HG02798 (cell line): ENCODE measurements at regions not wholly inside any gene's neighbourhood (a gene's known extent, or its start where the extent isn't known, plus 50 kb on each side); places are given as distances from the start of the nearest gene placed in this dataset.

Experiments used
- ATAC-seq: cut with Tn5 transposase; IDR thresholded peaks from one replicate; pipeline ENCODE4 v1.9.1; 2021; ENCODE audit warnings: mild to moderate bottlenecking; ENCODE audit not compliant: unreplicated experiment, poor library complexity

DNA sequence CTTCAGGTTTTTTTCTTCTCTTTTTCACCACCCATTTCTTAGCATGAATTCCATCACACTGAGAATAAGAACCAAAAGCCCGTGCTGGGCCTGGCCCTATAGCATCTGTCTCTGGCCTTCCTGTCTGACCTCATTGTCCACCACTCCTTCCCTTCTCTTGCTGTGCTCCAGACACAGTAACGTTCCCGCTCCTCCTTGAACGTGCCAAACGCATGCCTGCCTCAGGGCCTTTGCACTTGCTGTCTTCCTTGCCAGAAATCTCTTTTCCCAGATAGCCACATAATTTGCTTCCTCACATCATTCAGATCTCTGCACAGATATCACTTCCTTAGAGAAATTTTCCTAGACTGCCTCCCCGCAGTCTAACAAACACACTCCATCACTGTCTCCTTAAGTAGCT, 119.6 kb upstream of the CPSF6 start:
- ATAC-seq, result no peak

DNA sequence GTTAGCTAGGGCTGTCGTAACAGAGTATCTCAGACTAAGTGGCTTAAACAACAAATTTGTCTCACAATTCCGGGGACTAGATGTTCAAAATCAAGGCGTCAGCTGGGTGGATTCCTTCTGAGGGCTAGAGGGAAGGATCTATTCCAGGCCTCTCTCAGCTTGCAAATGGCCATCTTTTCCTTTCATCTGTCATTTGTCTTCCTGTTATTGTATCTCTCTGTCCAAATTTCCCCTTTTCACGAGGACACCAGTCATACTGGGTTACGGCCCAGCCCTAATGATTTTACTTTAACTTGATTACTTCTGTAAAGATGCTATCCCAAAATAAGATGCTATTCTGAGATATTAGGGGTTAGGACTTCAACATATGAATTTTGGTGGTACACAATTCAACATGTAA, 119.0 kb upstream of the CPSF6 start:
- no peak for ATAC-seq

DNA sequence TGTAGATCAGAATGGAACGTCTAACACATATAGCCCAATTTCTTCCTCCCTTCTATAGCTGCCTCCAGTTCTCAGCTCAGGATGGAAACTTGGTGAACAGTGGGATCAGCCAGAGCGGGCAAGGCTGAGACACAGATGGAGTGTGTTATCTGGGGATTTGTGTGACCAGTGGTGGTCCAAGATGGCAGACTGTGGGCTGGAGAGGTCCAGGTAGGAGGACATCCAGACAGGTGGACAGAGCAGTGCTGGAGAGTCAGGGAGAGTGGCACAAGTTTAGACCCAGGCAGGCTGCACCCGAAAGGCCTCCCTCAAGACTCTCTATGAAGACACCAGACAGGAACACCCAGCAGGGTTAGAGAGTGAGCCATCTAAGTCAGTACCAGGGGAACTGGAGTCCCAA, 116.1 kb upstream of the CPSF6 start:
- no peak for ATAC-seq

DNA sequence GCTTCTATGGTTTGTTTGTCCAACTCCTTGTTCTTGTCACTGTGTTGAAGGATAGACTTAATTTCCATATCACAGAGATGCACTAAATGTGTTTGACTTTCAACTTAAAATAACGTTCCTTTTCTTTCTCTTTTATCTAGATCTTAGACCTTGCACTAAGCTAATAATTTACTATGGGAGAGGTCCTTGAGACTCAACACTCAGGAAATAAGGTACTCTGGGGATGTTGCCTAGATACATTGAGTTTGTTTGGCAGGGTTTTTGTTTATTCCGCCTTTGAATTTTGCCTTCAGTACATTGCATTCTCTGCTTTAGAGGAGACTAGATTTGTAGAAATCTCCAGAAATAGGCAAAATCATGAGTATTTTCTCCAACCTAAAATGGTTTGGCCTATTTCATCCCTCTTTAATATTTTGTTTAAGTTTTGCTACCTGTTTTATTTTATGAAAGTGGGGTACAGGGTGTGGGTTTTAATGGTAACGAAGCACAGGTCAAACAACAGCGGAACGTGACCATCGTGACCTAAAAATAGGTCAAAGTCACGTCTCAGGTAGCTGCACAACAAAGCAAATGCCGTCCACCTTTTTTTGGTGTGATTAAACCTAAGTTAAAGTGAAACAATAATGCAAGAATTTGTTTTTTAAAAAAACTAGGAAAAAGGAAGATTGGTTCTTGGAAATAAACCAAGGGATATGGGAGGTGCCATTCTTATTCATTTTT, 115.3 kb upstream of the CPSF6 start:
- ATAC-seq, result no peak

DNA sequence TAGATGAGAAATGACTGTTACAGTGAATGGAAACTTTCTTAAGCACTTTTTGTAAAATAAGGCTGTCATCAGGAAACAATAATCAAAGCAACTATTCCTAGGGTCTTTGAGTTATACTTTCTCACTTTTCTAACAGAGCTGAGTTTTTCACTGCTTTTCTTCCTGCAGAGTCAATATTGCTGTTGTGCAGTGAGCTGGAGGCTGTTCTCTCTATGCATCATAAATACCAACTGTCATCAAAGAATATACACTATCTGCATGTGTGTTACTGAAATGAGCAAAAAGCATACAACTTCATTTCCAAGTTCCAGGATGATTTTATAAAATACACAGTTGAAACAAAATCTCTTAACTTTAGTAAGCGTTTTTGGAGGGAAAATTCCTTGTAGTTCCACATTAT, 110.4 kb upstream of the CPSF6 start:
- no peak for ATAC-seq

DNA sequence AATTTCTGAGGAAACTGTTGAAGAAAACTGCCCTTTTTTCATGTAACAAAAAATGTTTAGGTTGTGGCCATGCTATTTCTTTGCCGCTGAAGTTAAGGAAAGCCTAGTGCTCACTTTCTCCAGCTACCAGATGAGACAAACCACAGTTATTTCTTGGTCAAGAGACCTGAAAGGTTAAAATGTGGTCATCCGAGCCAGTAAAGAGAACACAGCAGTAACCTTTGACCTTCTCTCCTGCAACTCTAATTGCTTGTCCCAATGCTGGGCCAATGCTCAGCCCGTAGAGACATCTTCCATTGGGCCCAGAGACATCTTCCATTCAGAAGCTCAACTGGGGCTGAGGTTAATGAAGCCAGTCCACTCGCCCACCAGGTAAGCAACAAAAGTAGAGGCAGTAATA, 109.8 kb upstream of the CPSF6 start:
- ATAC-seq, result no peak

DNA sequence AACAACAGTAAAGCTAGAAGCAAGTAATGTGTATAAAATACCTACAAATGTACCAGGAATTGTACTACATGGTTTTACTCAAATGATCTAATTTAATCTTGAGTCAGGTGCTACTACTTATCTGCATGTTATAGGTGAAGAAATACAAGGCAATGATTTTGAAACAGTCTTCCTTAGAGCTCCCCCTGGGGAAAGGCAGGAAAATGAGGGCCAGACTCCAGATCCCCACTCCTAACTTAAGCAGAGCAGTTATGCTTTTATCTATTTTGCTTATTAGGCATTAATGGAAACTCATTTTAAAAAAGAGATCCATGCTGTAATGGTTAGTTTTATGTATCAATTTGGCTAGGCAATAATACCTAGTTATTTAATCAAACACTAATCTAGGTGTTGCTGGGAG, 109.3 kb upstream of the CPSF6 start:
- ATAC-seq, result no peak

DNA sequence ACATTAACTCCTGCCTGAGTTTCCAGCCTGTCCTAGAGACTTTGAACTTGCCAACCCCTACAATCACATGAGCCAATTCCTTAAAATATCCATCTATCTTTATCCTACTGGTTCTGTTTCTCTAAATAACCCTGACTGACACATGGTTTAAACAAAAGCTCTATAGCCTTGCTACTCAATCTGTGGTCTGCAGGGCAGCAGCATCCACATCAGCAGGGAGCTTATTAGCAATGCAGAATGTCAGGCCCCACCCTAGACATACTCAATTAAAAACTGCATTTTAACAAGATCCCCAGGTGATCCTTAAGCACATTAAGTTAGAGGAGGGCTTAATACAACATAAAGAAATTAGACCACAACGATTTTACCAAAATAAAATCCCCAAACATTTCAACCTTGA, 108.3 kb upstream of the CPSF6 start:
- ATAC-seq, result no peak

DNA sequence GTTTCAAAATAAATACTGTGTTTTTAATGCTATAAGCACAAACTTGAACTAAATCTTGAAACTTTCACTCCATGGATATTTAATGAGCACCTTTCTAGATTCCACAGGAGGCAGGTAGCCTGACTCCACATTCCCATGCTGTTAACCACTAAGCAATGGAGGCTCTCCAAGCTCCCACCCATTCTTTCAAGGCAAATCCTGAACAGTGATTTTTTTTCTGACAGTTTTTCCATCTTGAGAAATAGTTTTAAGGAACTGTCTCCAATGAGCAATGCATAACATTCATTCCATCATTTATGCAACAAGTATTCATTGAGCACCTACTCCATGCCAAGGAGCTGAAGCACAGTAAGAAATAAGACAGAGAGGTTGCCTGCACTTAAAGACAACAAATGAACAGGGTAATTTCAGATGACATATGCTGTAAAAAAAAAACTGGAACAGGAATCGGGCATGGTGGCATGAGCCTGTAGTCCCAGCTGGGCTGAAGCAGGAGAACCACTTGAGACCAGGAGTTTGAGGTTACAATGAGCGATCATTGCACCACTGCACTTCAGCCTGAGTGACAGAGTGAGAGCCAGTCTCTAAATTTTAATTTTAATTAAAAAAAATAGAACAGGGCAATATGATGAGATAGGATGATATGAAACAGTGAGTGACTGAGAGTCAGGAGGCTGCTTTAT, 102.3 kb upstream of the CPSF6 start:
- ATAC-seq, result no peak

DNA sequence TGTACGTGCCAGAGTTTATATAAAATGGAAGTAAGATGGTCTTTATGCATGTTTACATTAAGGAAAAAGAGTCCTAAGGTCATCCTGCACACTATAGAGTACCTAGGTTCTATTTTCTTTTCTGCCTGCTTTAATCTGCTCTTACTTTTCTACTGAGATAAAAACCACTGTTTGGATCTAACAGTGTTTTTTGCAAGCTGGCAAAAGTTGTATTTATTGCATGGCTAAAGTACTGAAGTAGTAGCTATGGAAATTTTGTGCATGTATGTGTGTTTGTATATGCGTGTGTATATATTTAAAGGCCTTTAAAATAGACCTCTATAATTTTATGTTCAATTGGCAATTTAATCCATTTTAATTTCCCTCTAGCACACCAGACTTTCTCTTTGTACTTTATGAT, 98.3 kb upstream of the CPSF6 start:
- ATAC-seq, result no peak

DNA sequence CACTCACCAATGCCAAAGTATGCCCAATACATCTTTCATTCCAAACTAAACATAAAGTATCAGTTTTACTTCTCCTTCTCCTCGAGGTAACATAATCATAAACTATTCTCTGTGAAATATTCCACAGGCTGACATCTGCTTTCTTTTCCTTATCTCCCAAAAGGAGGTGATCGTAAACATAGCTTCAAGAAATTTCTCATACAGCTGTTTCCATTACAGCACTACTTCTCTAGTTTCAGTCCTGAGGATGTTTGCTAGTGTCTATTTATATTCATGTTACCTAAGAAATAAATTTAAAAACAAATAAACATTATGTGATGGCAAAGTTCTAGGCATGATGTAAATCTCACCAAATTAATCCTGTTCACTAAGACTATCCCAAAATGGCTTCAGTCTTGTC, 90.1 kb upstream of the CPSF6 start:
- ATAC-seq, result no peak

DNA sequence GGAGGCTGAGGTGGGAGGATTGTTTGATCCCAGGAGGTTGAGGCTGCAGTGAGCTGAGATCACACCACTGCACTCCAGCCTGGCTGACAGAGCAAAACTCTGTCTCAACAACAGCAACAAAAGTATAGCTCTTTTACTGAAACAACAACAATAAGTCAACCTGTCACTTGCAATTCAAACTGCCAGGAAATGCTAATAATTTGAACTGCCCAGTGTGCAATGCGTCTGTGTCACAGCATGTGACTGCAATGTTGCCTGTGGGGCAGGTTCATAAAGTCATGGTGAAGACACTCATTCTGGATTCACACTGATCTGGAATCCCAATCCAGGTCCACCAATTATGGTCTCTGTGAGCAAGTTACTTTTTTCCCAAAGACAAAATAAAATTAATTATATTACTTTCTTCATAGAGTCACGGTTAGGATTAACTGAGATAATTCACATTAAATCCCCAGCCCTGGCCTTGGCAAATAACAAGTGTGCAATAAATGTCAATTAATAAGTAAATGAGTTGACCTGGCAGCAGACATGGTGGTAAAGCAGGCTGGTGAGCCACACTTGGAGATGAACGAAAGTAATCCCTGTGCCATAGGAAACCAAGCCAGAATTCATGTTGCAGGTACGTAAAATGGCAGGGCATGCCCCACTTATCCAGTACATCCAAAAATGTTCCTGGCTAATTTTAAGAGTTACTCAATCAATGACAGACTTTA, 89.1 kb upstream of the CPSF6 start:
- no peak for ATAC-seq

DNA sequence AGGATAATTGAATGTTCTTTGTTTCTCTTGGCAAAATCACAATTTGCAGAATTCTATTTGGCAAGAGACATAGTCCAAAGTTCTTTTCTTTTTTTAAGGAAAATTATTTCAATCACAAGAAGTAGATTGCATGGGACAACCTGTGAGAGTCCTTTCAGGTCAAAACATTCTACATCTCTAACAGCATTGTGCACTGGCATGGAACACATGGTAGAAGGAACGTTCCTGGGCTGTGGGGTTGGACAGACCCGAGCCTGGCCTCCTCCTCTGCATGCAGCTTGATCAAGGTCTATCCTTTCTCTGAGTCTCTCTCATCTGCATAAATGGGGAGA, 88.6 kb upstream of the CPSF6 start:
- no peak for ATAC-seq

DNA sequence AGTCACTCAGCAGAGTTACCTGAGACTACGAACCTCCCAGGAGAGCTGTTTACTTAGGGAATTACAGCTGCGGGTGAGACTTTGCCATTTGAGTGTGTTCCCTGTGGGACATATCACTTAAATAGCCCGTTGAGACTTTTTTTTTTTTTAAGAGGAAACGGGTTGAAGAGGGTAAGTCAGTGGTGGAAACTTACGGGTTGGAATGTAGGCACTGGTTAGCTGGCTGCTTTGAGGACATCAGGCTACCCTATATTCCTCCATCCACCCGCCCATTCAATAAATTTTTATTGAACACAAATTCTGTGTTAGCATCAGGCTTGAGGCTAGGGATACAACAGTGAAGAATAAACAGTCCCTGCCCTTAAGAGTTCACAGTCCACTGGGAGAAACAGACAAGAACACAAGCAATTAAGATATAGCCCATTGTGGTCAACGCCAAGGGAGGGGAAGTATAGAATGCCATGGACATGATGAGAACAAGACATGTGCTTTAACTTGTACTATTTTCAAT, 88.1 kb upstream of the CPSF6 start:
- ATAC-seq, result no peak

DNA sequence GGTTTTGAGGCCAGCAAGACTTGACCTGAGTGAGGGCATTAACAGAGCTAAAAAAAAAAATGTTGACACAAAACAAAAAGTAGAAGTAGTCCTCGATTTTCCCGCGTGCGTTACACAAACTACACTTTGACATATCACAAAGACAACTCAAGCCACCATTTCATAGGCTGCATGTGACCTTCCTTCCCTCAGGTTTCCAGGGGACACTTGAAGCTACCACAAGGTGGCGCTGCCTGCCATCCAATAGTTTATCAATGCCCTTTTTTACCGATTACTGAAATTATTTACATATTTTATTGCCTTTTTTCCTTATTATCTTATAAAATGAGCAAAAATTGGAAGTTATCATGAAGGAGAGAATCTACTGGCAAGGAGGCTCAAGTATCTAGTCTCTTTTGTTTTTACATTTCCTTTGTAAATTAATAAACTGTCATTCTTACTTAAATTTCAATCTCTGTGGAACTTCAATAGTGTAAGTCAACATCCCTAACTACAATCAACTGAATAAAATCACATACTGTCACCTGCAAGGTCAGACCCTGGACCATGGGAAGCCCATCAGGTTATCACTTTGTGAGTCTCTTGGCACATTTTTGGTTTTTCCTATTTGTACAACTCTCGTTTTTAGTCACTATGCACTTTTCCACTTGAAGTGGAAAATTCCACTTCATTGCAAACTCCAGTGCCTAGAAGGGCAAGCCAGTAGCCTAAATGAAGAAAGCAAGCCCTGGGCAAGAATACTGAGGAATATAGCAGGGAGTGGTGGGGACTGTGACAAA, 84.6 kb upstream of the CPSF6 start:
- peak; percentile 44 for ATAC-seq

DNA sequence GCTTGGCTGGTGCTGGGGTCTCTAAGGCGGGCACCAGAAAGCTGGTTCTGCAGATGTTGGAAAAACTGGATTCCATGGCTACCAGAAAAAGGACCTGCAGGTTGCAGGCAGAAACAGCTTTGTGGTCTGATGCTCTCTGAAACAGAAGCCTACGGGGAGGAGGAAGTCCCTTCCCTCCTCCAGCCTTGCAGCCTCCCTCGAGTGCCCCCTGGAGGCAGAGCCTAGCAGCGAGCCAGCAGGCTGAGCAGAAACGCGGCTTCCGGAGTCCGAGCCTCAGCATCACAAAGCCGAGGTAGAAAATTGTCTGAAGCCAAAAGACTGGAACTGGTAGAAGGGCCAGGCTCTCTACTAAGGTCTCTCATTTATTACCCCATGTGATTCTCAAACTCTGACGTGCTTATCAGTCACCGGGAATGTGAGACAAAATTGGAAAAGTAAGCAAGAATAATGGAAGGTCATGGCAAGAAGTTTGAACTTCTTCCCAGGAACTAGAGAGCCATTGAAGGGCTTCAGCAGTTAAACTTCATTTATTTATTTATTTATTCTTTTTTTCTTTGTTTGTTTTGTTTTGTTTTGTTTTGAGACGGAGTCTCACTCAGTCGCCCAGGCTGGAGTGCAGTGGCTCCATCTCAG, 82.2 kb upstream of the CPSF6 start:
- peak; percentile 98 for ATAC-seq

DNA sequence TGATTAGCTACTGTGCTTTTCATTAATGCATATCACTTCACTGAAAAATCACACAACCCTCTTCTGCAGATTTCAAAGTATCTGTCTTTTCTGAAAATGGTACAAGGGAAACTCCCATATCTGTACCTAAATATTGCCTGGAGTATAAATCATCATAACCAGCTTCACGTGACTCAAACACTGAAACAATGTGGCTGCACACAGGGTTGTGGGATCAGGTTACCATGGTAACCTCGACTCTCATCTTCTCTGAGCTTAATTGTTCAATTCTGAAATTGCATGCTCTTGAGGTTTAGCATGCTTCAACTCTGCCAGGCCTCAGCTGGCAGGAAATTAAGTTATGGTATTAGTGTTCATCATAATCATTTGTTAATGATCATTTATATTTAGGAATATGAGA, 77.5 kb upstream of the CPSF6 start:
- peak; percentile 59 for ATAC-seq

DNA sequence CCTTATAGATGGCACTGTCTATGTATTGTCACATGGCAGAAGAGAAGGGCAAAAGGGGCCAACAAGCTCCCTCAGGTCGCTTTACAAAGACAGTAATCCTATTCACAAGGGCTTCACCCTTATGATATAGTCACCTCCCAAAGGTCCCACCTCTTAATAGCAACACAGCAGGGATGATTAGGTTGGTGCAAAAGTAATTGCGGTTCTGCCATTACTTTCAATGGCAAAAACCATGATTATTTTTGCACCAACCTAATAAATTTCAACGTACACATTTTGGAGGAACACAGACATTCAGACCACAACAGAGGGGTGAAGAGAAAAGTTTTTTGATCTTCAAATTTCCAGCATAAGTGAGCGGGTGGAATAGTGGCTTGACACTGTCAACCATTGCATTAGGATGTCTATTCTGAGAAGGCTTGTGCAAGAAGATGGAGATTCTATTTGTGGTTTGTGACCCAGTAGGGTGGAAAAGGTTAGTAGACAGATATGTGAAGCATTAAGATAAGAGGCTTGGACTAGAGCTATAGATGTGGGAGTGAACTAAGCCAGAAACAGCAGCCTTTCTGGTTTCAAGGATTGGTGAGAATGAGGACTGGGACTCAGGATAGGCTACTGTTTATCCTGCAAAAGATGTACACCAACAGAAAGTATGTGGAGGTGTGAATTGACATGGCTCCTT, 75.5 kb upstream of the CPSF6 start:
- ATAC-seq, result no peak

DNA sequence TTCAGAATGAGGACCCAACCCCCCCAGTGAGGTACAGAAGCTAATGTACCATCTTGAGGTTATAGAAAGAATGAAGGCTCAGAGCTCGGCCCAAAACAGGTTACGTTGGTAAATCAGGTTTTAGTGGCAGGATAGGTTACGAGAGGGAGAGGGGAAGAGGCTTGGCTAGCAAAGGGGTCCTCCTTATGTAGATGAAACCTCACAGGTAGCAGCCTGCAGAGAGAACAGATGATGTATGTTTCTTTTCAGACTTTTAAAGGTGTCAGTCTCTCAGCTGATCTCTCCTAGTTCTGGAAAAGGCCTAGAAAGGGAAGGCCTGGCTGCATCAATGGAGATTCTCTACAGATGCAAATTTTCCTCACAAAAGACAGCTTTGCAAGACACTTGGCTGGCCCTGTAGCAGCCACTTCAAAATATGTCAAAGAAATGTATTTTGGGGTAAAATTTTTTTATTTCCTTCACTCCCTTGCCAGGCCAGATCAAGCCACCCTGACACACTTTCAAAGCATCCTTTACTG, 71.7 kb upstream of the CPSF6 start:
- no peak for ATAC-seq

DNA sequence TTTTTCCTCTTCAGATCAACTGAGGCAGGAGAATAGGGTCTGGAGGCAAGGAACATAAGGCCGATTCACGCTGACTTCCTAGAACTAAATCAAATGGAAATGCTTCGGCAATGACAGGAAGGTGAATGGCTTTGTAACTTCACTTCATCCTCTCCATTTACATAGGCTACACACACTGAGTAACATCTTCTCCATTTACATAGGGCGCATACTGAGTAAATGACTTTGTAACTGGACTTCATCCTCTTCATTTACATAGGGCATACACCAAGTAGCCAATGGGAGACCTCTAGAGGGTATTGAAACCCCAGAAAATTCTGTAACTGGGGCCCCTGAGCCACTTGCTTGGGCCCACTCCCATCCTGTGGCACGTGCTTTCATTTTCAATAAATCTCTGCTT, 71.0 kb upstream of the CPSF6 start:
- no peak for ATAC-seq
